GM20431 (cell line): ENCODE measurements at regions not wholly inside any gene's neighbourhood (a gene's known extent, or its start where the extent isn't known, plus 50 kb on each side); places are given as distances from the start of the nearest gene placed in this dataset.
"Not testable (repeated sequence)": the region's sequence is repeated elsewhere in the genome, so short reads cannot be mapped to it uniquely, and the experiment has no call there.

Experiments used
- in situ Hi-C: fragments of 300-500 bp; cut with MseI, MboI; formaldehyde crosslinking; loops from one replicate; pipeline ENCODE4 v1.15.0; 2020; ENCODE audit warnings: low sequenced_read_pairs; ENCODE audit not compliant: unreplicated experiment

GRCh38 chr12:65667932-65668331, 156.4 kb upstream of the HMGA2 start:
- in situ Hi-C loops: no loop called here

- in situ Hi-C loops: no loop called here
Observed at GRCh38 chr12:65668981-65669695, 155.1 kb upstream of the HMGA2 start.

- in situ Hi-C loops: no loop called here
Observed at GRCh38 chr12:65670775-65671174, 153.5 kb upstream of the HMGA2 start.

GRCh38 chr12:65672441-65672840, 151.8 kb upstream of the HMGA2 start:
- in situ Hi-C loops: no loop called here

GRCh38 chr12:65673156-65673690, 151.1 kb upstream of the HMGA2 start:
- in situ Hi-C loops: no loop called here

GRCh38 chr12:65673732-65674131, 150.6 kb upstream of the HMGA2 start:
- in situ Hi-C loops: no loop called here

GRCh38 chr12:65675141-65675621, 149.1 kb upstream of the HMGA2 start:
- in situ Hi-C loops: no loop called here

- in situ Hi-C loops: not testable (repeated sequence)
Observed at GRCh38 chr12:65678172-65678571, 146.1 kb upstream of the HMGA2 start.

- in situ Hi-C loops: no loop called here
Observed at GRCh38 chr12:65681226-65681625, 143.1 kb upstream of the HMGA2 start.

- in situ Hi-C loops: no loop called here
Observed at GRCh38 chr12:65682112-65682511, 142.2 kb upstream of the HMGA2 start.

GRCh38 chr12:65684906-65685305, 139.4 kb upstream of the HMGA2 start:
- in situ Hi-C loops: no loop called here

GRCh38 chr12:65685514-65685913, 138.8 kb upstream of the HMGA2 start:
- in situ Hi-C loops: no loop called here

- in situ Hi-C loops: no loop called here
Observed at GRCh38 chr12:65689508-65689907, 134.8 kb upstream of the HMGA2 start.

- in situ Hi-C loops: no loop called here
Observed at GRCh38 chr12:65690477-65690876, 133.8 kb upstream of the HMGA2 start.

- in situ Hi-C loops: no loop called here
Observed at GRCh38 chr12:65694130-65694529, 130.2 kb upstream of the HMGA2 start.

GRCh38 chr12:65695113-65695865, 129.0 kb upstream of the HMGA2 start:
- in situ Hi-C loops: no loop called here

GRCh38 chr12:65696227-65696626, 128.1 kb upstream of the HMGA2 start:
- in situ Hi-C loops: no loop called here

GRCh38 chr12:65699251-65699650, 125.0 kb upstream of the HMGA2 start:
- in situ Hi-C loops: no loop called here

- in situ Hi-C loops: no loop called here
Observed at GRCh38 chr12:65703176-65703575, 121.1 kb upstream of the HMGA2 start.

- in situ Hi-C loops: no loop called here
Observed at GRCh38 chr12:65705380-65705876, 118.9 kb upstream of the HMGA2 start.

GRCh38 chr12:65707051-65707450, 117.2 kb upstream of the HMGA2 start:
- in situ Hi-C loops: no loop called here
